AG10803 (cell line): ENCODE measurements at regions not wholly inside any gene's neighbourhood (a gene's known extent, or its start where the extent isn't known, plus 50 kb on each side); places are given as distances from the start of the nearest gene placed in this dataset.

Experiments used
- DNase-seq: peaks from one replicate; pipeline ENCODE4 v3.0.0; 2010; ENCODE audit warnings: low read depth
- H3K4me3 ChIP-seq: 2 replicates; pipeline ENCODE4 v1.5.1; 2011; ENCODE audit warnings: mild to moderate bottlenecking, low read length, control low read depth
- CTCF ChIP-seq: conservative IDR thresholded peaks from 2 replicates; pipeline ENCODE4 v1.5.1; 2011; ENCODE audit warnings: mild to moderate bottlenecking, low read length, control low read depth, inconsistent platforms

GRCh38 chr4:66328803-66329574, 658.7 kb upstream of the EPHA5 start:
- H3K4me3 ChIP-seq: no peak overlapping the region
- no peak for DNase-seq
- TF ChIP-seq CTCF: no peak

GRCh38 chr4:66307641-66308438, 637.6 kb upstream of the EPHA5 start:
- DNase-seq: no peak
- H3K4me3 ChIP-seq: no peak overlapping the region
- no peak for TF ChIP-seq CTCF

- no peak overlapping the region for H3K4me3 ChIP-seq
- TF ChIP-seq CTCF: no peak
- DNase-seq: no peak
These were observed 630.1 kb upstream of the EPHA5 start for GRCh38 chr4:66300336-66300934.

GRCh38 chr4:66298569-66298968, 628.3 kb upstream of the EPHA5 start:
- no peak for TF ChIP-seq CTCF
- no peak overlapping the region for H3K4me3 ChIP-seq
- DNase-seq: no peak

- no peak for DNase-seq
These were observed 627.4 kb upstream of the EPHA5 start for GRCh38 chr4:66297703-66298102.

GRCh38 chr4:66294638-66295037, 624.3 kb upstream of the EPHA5 start:
- DNase-seq: no peak
- no peak overlapping the region for H3K4me3 ChIP-seq
- TF ChIP-seq CTCF: no peak

More at GRCh38 chr4:66297703-66298102, 627.4 kb upstream of the EPHA5 start:
- H3K4me3 ChIP-seq: no peak overlapping the region
- no peak for TF ChIP-seq CTCF
